Upper lobe of right lung (tissue), 1 donor: ENCODE measurements at regions not wholly inside any gene's neighbourhood (a gene's known extent, or its start where the extent isn't known, plus 50 kb on each side); places are given as distances from the start of the nearest gene placed in this dataset.

ENCODE experiments used
- ATAC-seq: fragments of 200-7000 bp; cut with Tn5 transposase; one replicate; pipeline ENCODE4 v1.9.1; 2020; ENCODE audit warnings: mild to moderate bottlenecking, moderate library complexity
- DNase-seq: peaks from one replicate; pipeline ENCODE4 v3.0.0-alpha.2; 2020
- H3K27ac ChIP-seq: fragments of 200-600 bp; one replicate; pipeline ENCODE4 v1.8.0; 2022
- H3K27me3 ChIP-seq: fragments of 200-600 bp; one replicate; pipeline ENCODE4 v1.8.0; 2022; ENCODE audit warnings: mild to moderate bottlenecking
- H3K36me3 ChIP-seq: fragments of 200-600 bp; one replicate; pipeline ENCODE4 v1.8.0; 2022
- H3K4me1 ChIP-seq: fragments of 200-600 bp; one replicate; pipeline ENCODE4 v1.8.0; 2022
- H3K4me3 ChIP-seq: fragments of 200-600 bp; one replicate; pipeline ENCODE4 v1.8.0; 2022; ENCODE audit warnings: mild to moderate bottlenecking
- H3K9me3 ChIP-seq: fragments of 200-600 bp; one replicate; pipeline ENCODE4 v1.8.0; 2022
- CTCF ChIP-seq: fragments of 200-600 bp; IDR thresholded peaks from one replicate; pipeline ENCODE4 v1.8.0; 2022; ENCODE audit warnings: antibody characterized with exemption
- intact Hi-C: fragments of 100-400 bp; cut with DNase I; formaldehyde crosslinking; loops from one replicate; pipeline ENCODE4 v1.11.0; 2022
- donor health status: DM: no; HTN: yes; CAD: no; lungs with severe emphysema.

GRCh38 chr3:41126961-41127360 lies 72.3 kb upstream of the CTNNB1 start:
- no peaks in the 10 kb centered on the region for H3K4me1 ChIP-seq
- H3K27me3 ChIP-seq = no peaks in the 10 kb centered on the region
- H3K4me3 ChIP-seq = no peak overlapping the region
- H3K36me3 ChIP-seq = no peaks in the 10 kb centered on the region
- TF ChIP-seq CTCF = no peak
- intact Hi-C loops = no loop called here
- no peak overlapping the region for H3K27ac ChIP-seq
- DNase-seq (no peak), ATAC-seq (no peak)
- H3K9me3 ChIP-seq = peaks cover 4% of the 10 kb centered on the region

- no peak for TF ChIP-seq CTCF
- no peak overlapping the region for H3K27ac ChIP-seq
- no peaks in the 10 kb centered on the region for H3K27me3 ChIP-seq
- no peak overlapping the region for H3K4me3 ChIP-seq
- DNase-seq (no peak), ATAC-seq (no peak)
- no peaks in the 10 kb centered on the region for H3K4me1 ChIP-seq
- peaks cover 4% of the 10 kb centered on the region for H3K9me3 ChIP-seq
- no peaks in the 10 kb centered on the region for H3K36me3 ChIP-seq
- intact Hi-C loops = no loop called here
These were observed 71.9 kb upstream of the CTNNB1 start for GRCh38 chr3:41127414-41127813.

GRCh38 chr3:41129731-41130130 lies 69.6 kb upstream of the CTNNB1 start:
- H3K4me1 ChIP-seq = no peaks in the 10 kb centered on the region
- peaks cover 4% of the 10 kb centered on the region for H3K9me3 ChIP-seq
- intact Hi-C loops = no loop called here
- H3K4me3 ChIP-seq = no peak overlapping the region
- H3K27ac ChIP-seq = no peak overlapping the region
- DNase-seq (no peak), ATAC-seq (no peak)
- no peak for TF ChIP-seq CTCF
- no peaks in the 10 kb centered on the region for H3K36me3 ChIP-seq
- H3K27me3 ChIP-seq = no peaks in the 10 kb centered on the region

GRCh38 chr3:41131224-41131623 lies 68.1 kb upstream of the CTNNB1 start:
- ATAC-seq (no peak), DNase-seq (no peak)
- no peak overlapping the region for H3K27ac ChIP-seq
- H3K4me1 ChIP-seq = no peaks in the 10 kb centered on the region
- H3K4me3 ChIP-seq = no peak overlapping the region
- H3K36me3 ChIP-seq = no peaks in the 10 kb centered on the region
- no peak for TF ChIP-seq CTCF
- no peaks in the 10 kb centered on the region for H3K27me3 ChIP-seq
- peaks cover 4% of the 10 kb centered on the region for H3K9me3 ChIP-seq
- intact Hi-C loops = no loop called here

GRCh38 chr3:41137686-41138111 lies 61.6 kb upstream of the CTNNB1 start:
- no peak for TF ChIP-seq CTCF

GRCh38 chr3:41138146-41138545 lies 61.2 kb upstream of the CTNNB1 start:
- ATAC-seq (peak; percentile 60), DNase-seq (no peak)
- H3K4me1 ChIP-seq = no peaks in the 10 kb centered on the region
- no peak overlapping the region for H3K27ac ChIP-seq
- intact Hi-C loops = no loop called here
- TF ChIP-seq CTCF = no peak
- no peaks in the 10 kb centered on the region for H3K9me3 ChIP-seq
- H3K27me3 ChIP-seq = no peaks in the 10 kb centered on the region
- H3K36me3 ChIP-seq = no peaks in the 10 kb centered on the region
- H3K4me3 ChIP-seq = no peak overlapping the region

More at GRCh38 chr3:41137686-41138111, 61.6 kb upstream of the CTNNB1 start:
- no peaks in the 10 kb centered on the region for H3K27me3 ChIP-seq
- DNase-seq (no peak), ATAC-seq (peak; percentile 74)
- H3K36me3 ChIP-seq = no peaks in the 10 kb centered on the region
- intact Hi-C loops = no loop called here
- H3K9me3 ChIP-seq = no peaks in the 10 kb centered on the region
- no peak overlapping the region for H3K27ac ChIP-seq
- no peaks in the 10 kb centered on the region for H3K4me1 ChIP-seq
- H3K4me3 ChIP-seq = no peak overlapping the region
